Parathyroid adenoma (tissue), 2 donors: ENCODE measurements at regions not wholly inside any gene's neighbourhood (a gene's known extent, or its start where the extent isn't known, plus 50 kb on each side); places are given as distances from the start of the nearest gene placed in this dataset.
"Not testable (repeated sequence)": the region's sequence is repeated elsewhere in the genome, so short reads cannot be mapped to it uniquely, and the experiment has no call there.

ENCODE experiments used
- H2AFZ ChIP-seq: fragments of 300-600 bp; sonication (generic); one replicate; pipeline ENCODE4 v1.7.0; 2017; ENCODE audit warnings: antibody characterized with exemption, mild to moderate bottlenecking
- H3K27ac ChIP-seq: fragments of 300-600 bp; sonication (generic); one replicate; pipeline ENCODE4 v1.7.0; 2017
- H3K27me3 ChIP-seq: fragments of 300-600 bp; sonication (generic); one replicate; pipeline ENCODE4 v1.7.0; 2017; ENCODE audit warnings: low read length; ENCODE audit not compliant: control insufficient read depth, insufficient read depth
- H3K36me3 ChIP-seq: fragments of 300-600 bp; sonication (generic); one replicate; pipeline ENCODE4 v1.7.0; 2017; ENCODE audit warnings: low read length; ENCODE audit not compliant: control insufficient read depth, insufficient read depth
- H3K4me1 ChIP-seq: fragments of 300-600 bp; sonication (generic); one replicate; pipeline ENCODE4 v1.7.0; 2017; ENCODE audit warnings: control low read depth
- H3K4me2 ChIP-seq: fragments of 300-600 bp; sonication (generic); one replicate; pipeline ENCODE4 v1.7.0; 2017; ENCODE audit warnings: low read length
- H3K4me3 ChIP-seq: fragments of 300-600 bp; sonication (generic); one replicate; pipeline ENCODE4 v1.7.0; 2017; ENCODE audit warnings: low read depth, low read length
- H3K79me2 ChIP-seq: fragments of 300-600 bp; sonication (generic); one replicate; pipeline ENCODE4 v1.7.0; 2017; ENCODE audit warnings: control low read depth
- H3K9ac ChIP-seq: fragments of 300-600 bp; sonication (generic); one replicate; pipeline ENCODE4 v1.7.0; 2017; ENCODE audit warnings: mild to moderate bottlenecking
- H3K9me3 ChIP-seq: fragments of 300-600 bp; sonication (generic); one replicate; pipeline ENCODE4 v1.7.0; 2017; ENCODE audit warnings: low read length; ENCODE audit not compliant: control insufficient read depth
- CTCF ChIP-seq: fragments of 300-600 bp; sonication (generic); IDR thresholded peaks from one replicate; pipeline ENCODE4 v1.7.0; 2017; ENCODE audit warnings: antibody characterized with exemption, mild to moderate bottlenecking
- donor health status: primary hyperparathyroidism.

- Histone ChIP-seq H3K4me1 (no peaks in the 10 kb centered on the region), H3K9me3 (no peaks in the 10 kb centered on the region), H3K4me3 (peak overlapping the region; percentile 11), H3K27ac (no peak overlapping the region), H3K36me3 (no peaks in the 10 kb centered on the region), H2AFZ (no peak overlapping the region), H3K27me3 (no peaks in the 10 kb centered on the region), H3K79me2 (no peaks in the 10 kb centered on the region), H3K4me2 (peak overlapping the region; percentile 65), H3K9ac (no peak overlapping the region)
- no peak for TF ChIP-seq CTCF
Observed at GRCh38 chr16:46428108-46429061, 192.8 kb downstream of the SHCBP1 start.

GRCh38 chr16:46427340-46428107, 193.7 kb downstream of the SHCBP1 start:
- TF ChIP-seq CTCF, result no peak
- peak overlapping the region; percentile 65 for H3K4me2 ChIP-seq
- no peak overlapping the region for H2AFZ ChIP-seq
- no peaks in the 10 kb centered on the region for H3K27me3 ChIP-seq
- no peaks in the 10 kb centered on the region for H3K4me1 ChIP-seq
- H3K27ac ChIP-seq, result no peak overlapping the region
- H3K9me3 ChIP-seq, result no peaks in the 10 kb centered on the region
- H3K36me3 ChIP-seq, result no peaks in the 10 kb centered on the region
- no peak overlapping the region for H3K9ac ChIP-seq
- H3K79me2 ChIP-seq, result no peaks in the 10 kb centered on the region
- H3K4me3 ChIP-seq, result peak overlapping the region; percentile 11

GRCh38 chr16:46426336-46426735, 194.8 kb downstream of the SHCBP1 start:
- H3K9ac ChIP-seq, result no peak overlapping the region
- H3K4me3 ChIP-seq, result no peak overlapping the region
- no peaks in the 10 kb centered on the region for H3K27me3 ChIP-seq
- no peak overlapping the region for H3K4me2 ChIP-seq
- no peaks in the 10 kb centered on the region for H3K4me1 ChIP-seq
- no peak overlapping the region for H2AFZ ChIP-seq
- H3K36me3 ChIP-seq, result no peaks in the 10 kb centered on the region
- no peaks in the 10 kb centered on the region for H3K79me2 ChIP-seq
- no peak for TF ChIP-seq CTCF
- no peak overlapping the region for H3K27ac ChIP-seq
- no peaks in the 10 kb centered on the region for H3K9me3 ChIP-seq

GRCh38 chr16:46404028-46404427, 217.2 kb downstream of the SHCBP1 start:
- H3K79me2 ChIP-seq, result no peaks in the 10 kb centered on the region
- no peak overlapping the region for H3K9ac ChIP-seq
- H3K27me3 ChIP-seq, result no peaks in the 10 kb centered on the region
- H3K27ac ChIP-seq, result no peak overlapping the region
- H3K4me3 ChIP-seq, result no peak overlapping the region
- no peak overlapping the region for H2AFZ ChIP-seq
- no peaks in the 10 kb centered on the region for H3K36me3 ChIP-seq
- no peaks in the 10 kb centered on the region for H3K9me3 ChIP-seq
- no peak for TF ChIP-seq CTCF
- H3K4me2 ChIP-seq, result no peak overlapping the region
- no peaks in the 10 kb centered on the region for H3K4me1 ChIP-seq

GRCh38 chr16:46398559-46398958, 222.6 kb downstream of the SHCBP1 start:
- not testable (repeated sequence) for H3K4me1 ChIP-seq, H3K79me2 ChIP-seq, H3K27ac ChIP-seq, H3K4me2 ChIP-seq, H3K36me3 ChIP-seq, H3K9ac ChIP-seq, H3K27me3 ChIP-seq, H3K4me3 ChIP-seq, H3K9me3 ChIP-seq, H2AFZ ChIP-seq

GRCh38 chr16:46396883-46397270, 224.3 kb downstream of the SHCBP1 start:
- not testable (repeated sequence) for H3K4me2 ChIP-seq, H3K27ac ChIP-seq, H3K9me3 ChIP-seq, H3K4me1 ChIP-seq, H3K4me3 ChIP-seq, H3K27me3 ChIP-seq, H3K36me3 ChIP-seq, H3K79me2 ChIP-seq, H2AFZ ChIP-seq, H3K9ac ChIP-seq

GRCh38 chr16:46396131-46396882, 224.9 kb downstream of the SHCBP1 start:
- H3K4me1 ChIP-seq, H2AFZ ChIP-seq, H3K36me3 ChIP-seq, H3K79me2 ChIP-seq, H3K27me3 ChIP-seq, H3K4me3 ChIP-seq, H3K27ac ChIP-seq, H3K9ac ChIP-seq, H3K4me2 ChIP-seq, H3K9me3 ChIP-seq: not testable (repeated sequence)
